ENCODE measurements at regions not wholly inside any gene's neighbourhood (a gene's known extent, or its start where the extent isn't known, plus 50 kb on each side); places are given as distances from the start of the nearest gene placed in this dataset.

- TF ChIP-seq CTCF (IDR thresholded peaks at IDR 0.05; ENCODE audit: low read length) = no peak
- no peak for TF ChIP-seq EZH2 (IDR thresholded peaks at IDR 0.05; ENCODE audit: borderline replicate concordance, low read length)
These were observed 146.4 kb upstream of the GPC6 start for GRCh38 chr13:93080166-93080565.

Measured in OCI-LY1 (cell line).